ENCODE measurements at regions not wholly inside any gene's neighbourhood (a gene's known extent, or its start where the extent isn't known, plus 50 kb on each side); places are given as distances from the start of the nearest gene placed in this dataset.

GRCh38 chr20:51098284-51098810, 75.4 kb upstream of the KCNG1 start:
- Histone ChIP-seq H3K9me3 (no peaks in the 10 kb centered on the region), H3K27ac (no peak overlapping the region), H3K27me3 (no peaks in the 10 kb centered on the region), H3K4me3 (no peak overlapping the region), H3K36me3 (ENCODE audit: low read depth, missing control alignments) (no peaks in the 10 kb centered on the region), H3K4me1 (no peaks in the 10 kb centered on the region)
- DNase-seq, result no peak
- TF ChIP-seq CTCF (IDR thresholded peaks at IDR 0.05) (no peak), POLR2A (IDR thresholded peaks at IDR 0.05) (no peak)
- 24 to 27% methylated on average over 1 of the region's 1 CpG for WGBS, 2 donors
- intact Hi-C loops (cut with DNase I; ENCODE audit: low total_unique reads), result no loop called here

- H3K27me3 ChIP-seq, result no peaks in the 10 kb centered on the region
- no peaks in the 10 kb centered on the region for H3K4me1 ChIP-seq
- WGBS, 2 donors, result 92 to 95% methylated on average over 8 of the region's 8 CpGs
- DNase-seq, result no peak
- no peak overlapping the region for H3K4me3 ChIP-seq
- no peaks in the 10 kb centered on the region for H3K9me3 ChIP-seq
- TF ChIP-seq POLR2A (IDR thresholded peaks at IDR 0.05), result no peak
- no peak for TF ChIP-seq CTCF (IDR thresholded peaks at IDR 0.05)
- no peaks in the 10 kb centered on the region for H3K36me3 ChIP-seq (ENCODE audit: low read depth, missing control alignments)
- intact Hi-C loops (cut with DNase I; ENCODE audit: low total_unique reads), result no loop called here
- H3K27ac ChIP-seq, result no peak overlapping the region
Measured at GRCh38 chr20:51097351-51098120, 74.6 kb upstream of the KCNG1 start.

GRCh38 chr20:51096582-51097267, 73.8 kb upstream of the KCNG1 start:
- DNase-seq, result no peak
- WGBS, 2 donors, result 86 to 90% methylated on average over 13 of the region's 13 CpGs
- intact Hi-C loops (cut with DNase I; ENCODE audit: low total_unique reads), result no loop called here
- no peaks in the 10 kb centered on the region for H3K27me3 ChIP-seq
- H3K27ac ChIP-seq, result no peak overlapping the region
- H3K4me3 ChIP-seq, result no peak overlapping the region
- no peaks in the 10 kb centered on the region for H3K9me3 ChIP-seq
- H3K36me3 ChIP-seq (ENCODE audit: low read depth, missing control alignments), result no peaks in the 10 kb centered on the region
- peaks cover 2% of the 10 kb centered on the region for H3K4me1 ChIP-seq
- TF ChIP-seq CTCF (IDR thresholded peaks at IDR 0.05), result no peak
- no peak for TF ChIP-seq POLR2A (IDR thresholded peaks at IDR 0.05)

- Histone ChIP-seq H3K4me3 (no peak overlapping the region), H3K4me1 (peaks cover 5% of the 10 kb centered on the region), H3K36me3 (ENCODE audit: low read depth, missing control alignments) (no peaks in the 10 kb centered on the region), H3K27me3 (no peaks in the 10 kb centered on the region), H3K27ac (no peak overlapping the region), H3K9me3 (no peaks in the 10 kb centered on the region)
- no peak for TF ChIP-seq CTCF (IDR thresholded peaks at IDR 0.05)
- WGBS, 2 donors, result 78 to 86% methylated on average over 7 of the region's 7 CpGs
- no peak for DNase-seq
- intact Hi-C loops (cut with DNase I; ENCODE audit: low total_unique reads), result no loop called here
Measured at GRCh38 chr20:51095633-51096521, 73.0 kb upstream of the KCNG1 start.
